ENCODE measurements at regions not wholly inside any gene's neighbourhood (a gene's known extent, or its start where the extent isn't known, plus 50 kb on each side); places are given as distances from the start of the nearest gene placed in this dataset.
A peak's percentile ranks its signal among the peaks of the same experiment; 100 is the strongest.

DNA sequence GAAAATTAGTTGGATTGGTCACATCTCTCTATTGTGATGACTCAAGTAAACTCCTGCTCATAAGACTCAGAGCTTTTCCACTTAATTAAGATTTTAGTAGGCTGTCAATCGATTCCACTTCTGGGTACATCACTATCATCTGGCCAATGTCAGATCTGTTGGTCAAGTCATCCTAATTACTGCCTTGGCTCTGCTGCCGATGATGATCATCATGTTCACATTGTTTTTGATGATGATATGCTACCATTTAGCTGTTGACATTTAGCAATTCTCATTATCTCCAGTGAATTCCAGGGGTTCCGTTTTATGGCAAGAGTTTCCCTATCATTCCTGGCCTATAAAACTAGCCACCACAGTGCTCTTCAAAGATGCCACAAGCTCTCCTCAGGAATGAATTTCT is 253.4 kb downstream of the IKZF2 start:
- no peak overlapping the region for H3K4me3 ChIP-seq
- no peaks in the 10 kb centered on the region for H3K27me3 ChIP-seq
- no peaks in the 10 kb centered on the region for H3K9me3 ChIP-seq
- WGBS, 2 donors (ENCODE audit: low coverage in 1 of 2): 95 to 100% methylated on average over 1 to 3 of the region's 3 CpGs
- no peak for ATAC-seq
- no peak for TF ChIP-seq CTCF (IDR thresholded peaks at IDR 0.05)
- TF ChIP-seq EP300 (IDR thresholded peaks at IDR 0.05): no peak
- TF ChIP-seq POLR2A (IDR thresholded peaks at IDR 0.05): no peak
- no peak for TF ChIP-seq POLR2AphosphoS5 (IDR thresholded peaks at IDR 0.05)
- no peak overlapping the region for H3K27ac ChIP-seq
- H3K4me1 ChIP-seq: peaks cover 0 to 7% (median 0%) of the 10 kb centered on the region in 3 donors
- no peaks in the 10 kb centered on the region for H3K36me3 ChIP-seq

DNA sequence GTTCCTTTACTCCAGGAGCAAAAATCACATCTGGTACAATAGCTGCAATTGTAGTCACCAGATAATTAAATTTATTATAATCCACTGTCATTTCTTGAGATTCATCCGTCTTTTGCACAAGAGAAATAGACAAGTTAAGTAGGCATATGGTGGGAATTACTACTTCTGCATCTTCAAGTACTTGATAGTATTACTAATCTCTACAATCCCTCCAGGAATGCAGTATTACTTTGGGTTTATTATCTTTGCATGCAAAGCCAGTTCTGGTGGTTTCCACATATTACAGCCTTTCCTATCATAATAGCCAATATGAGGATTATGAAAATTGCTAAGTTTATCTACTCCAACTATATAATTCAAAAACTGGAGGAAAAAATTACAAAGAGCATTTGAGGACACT is 254.1 kb downstream of the IKZF2 start:
- TF ChIP-seq POLR2A (IDR thresholded peaks at IDR 0.05): no peak
- no peak for TF ChIP-seq POLR2AphosphoS5 (IDR thresholded peaks at IDR 0.05)
- TF ChIP-seq CTCF (IDR thresholded peaks at IDR 0.05): no peak
- no peak for TF ChIP-seq EP300 (IDR thresholded peaks at IDR 0.05)
- H3K27ac ChIP-seq: no peak overlapping the region
- no peaks in the 10 kb centered on the region for H3K27me3 ChIP-seq
- no peak overlapping the region for H3K4me3 ChIP-seq
- no peak for ATAC-seq
- WGBS, 2 donors (ENCODE audit: low coverage in 1 of 2): 78 to 100% methylated on average over 1 of the region's 1 CpG
- peaks cover 0 to 7% (median 0%) of the 10 kb centered on the region in 3 donors for H3K4me1 ChIP-seq
- no peaks in the 10 kb centered on the region for H3K36me3 ChIP-seq
- H3K9me3 ChIP-seq: no peaks in the 10 kb centered on the region

DNA sequence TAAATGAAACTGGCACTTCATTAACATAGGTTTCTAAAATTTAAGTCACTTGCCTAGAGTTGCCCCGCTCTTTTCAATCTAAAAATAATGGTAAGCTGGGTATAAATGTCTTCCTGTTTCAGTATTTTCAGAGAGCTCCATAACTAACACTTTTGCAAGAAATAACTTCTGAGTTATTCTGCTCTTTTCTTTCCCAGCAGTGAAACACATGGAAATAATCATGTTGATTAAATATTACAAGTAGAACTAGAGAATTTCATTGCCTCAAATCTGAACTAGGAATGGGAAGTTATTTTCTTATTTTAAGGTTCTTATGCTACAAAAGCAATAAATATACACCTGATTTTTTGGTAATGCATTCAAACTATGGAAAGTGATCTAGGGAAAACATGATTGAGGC is 257.4 kb downstream of the IKZF2 start:
- Histone ChIP-seq H3K4me3 (no peak overlapping the region), H3K9me3 (no peaks in the 10 kb centered on the region), H3K27ac (no peak overlapping the region), H3K27me3 (no peaks in the 10 kb centered on the region), H3K4me1 (no peaks in the 10 kb centered on the region), H3K36me3 (no peaks in the 10 kb centered on the region)
- TF ChIP-seq CTCF (IDR thresholded peaks at IDR 0.05) (no peak), POLR2A (IDR thresholded peaks at IDR 0.05) (no peak), EP300 (IDR thresholded peaks at IDR 0.05) (no peak), POLR2AphosphoS5 (IDR thresholded peaks at IDR 0.05) (no peak)
- WGBS, 2 donors (ENCODE audit: low coverage in 1 of 2): 92 to 100% methylated on average over 1 of the region's 1 CpG
- no peak for ATAC-seq

GRCh38 chr2:212893216-212893615 is 258.2 kb downstream of the IKZF2 start:
- no peak overlapping the region for H3K4me3 ChIP-seq
- no peak for TF ChIP-seq EP300 (IDR thresholded peaks at IDR 0.05)
- TF ChIP-seq POLR2AphosphoS5 (IDR thresholded peaks at IDR 0.05): no peak
- no peak for TF ChIP-seq CTCF (IDR thresholded peaks at IDR 0.05)
- TF ChIP-seq POLR2A (IDR thresholded peaks at IDR 0.05): no peak
- no peaks in the 10 kb centered on the region for H3K27me3 ChIP-seq
- whole genome bisulfite sequencing, 2 donors (ENCODE audit: low coverage in 1 of 2): 55 to 83% methylated on average over 2 to 3 of the region's 3 CpGs
- H3K4me1 ChIP-seq: no peaks in the 10 kb centered on the region
- H3K9me3 ChIP-seq: no peaks in the 10 kb centered on the region
- no peak for ATAC-seq
- no peak overlapping the region for H3K27ac ChIP-seq
- no peaks in the 10 kb centered on the region for H3K36me3 ChIP-seq

DNA sequence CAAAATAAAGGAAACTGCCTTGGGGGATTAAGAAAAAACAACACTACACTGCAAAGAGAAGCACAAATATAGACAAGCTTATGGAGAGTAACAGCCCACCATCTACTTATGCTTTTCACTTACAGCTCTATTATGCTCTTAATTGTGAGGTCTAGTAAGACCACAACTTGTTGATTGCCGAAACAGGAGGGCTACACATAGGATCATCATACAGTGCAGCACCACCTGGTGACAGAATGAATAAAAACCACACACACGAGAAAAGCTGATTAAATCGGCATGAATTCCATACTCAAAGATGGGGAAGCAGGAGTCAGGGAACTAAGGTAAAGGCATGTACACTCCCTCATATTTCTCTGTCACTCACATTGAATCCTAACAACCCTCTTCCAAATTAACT is 259.2 kb downstream of the IKZF2 start:
- no peaks in the 10 kb centered on the region for H3K4me1 ChIP-seq
- no peak for TF ChIP-seq POLR2AphosphoS5 (IDR thresholded peaks at IDR 0.05)
- no peak for TF ChIP-seq EP300 (IDR thresholded peaks at IDR 0.05)
- TF ChIP-seq CTCF (IDR thresholded peaks at IDR 0.05): peak in 3 of 4 experiments; percentile 24 to 57 (median 45)
- H3K9me3 ChIP-seq: no peaks in the 10 kb centered on the region
- WGBS, 2 donors (ENCODE audit: low coverage in 1 of 2): 24 to 29% methylated on average over 3 of the region's 3 CpGs
- no peak overlapping the region for H3K27ac ChIP-seq
- ATAC-seq: no peak
- no peaks in the 10 kb centered on the region for H3K36me3 ChIP-seq
- H3K27me3 ChIP-seq: no peaks in the 10 kb centered on the region
- no peak overlapping the region for H3K4me3 ChIP-seq

All from gastroesophageal sphincter (tissue), 4 donors.